ENCODE measurements at regions not wholly inside any gene's neighbourhood (a gene's known extent, or its start where the extent isn't known, plus 50 kb on each side); places are given as distances from the start of the nearest gene placed in this dataset.
"Not testable (repeated sequence)": the region's sequence is repeated elsewhere in the genome, so short reads cannot be mapped to it uniquely, and the experiment has no call there.

GRCh38 chr5:99544356-99544755, 615.5 kb upstream of the CHD1 start:
- no peak for DNase-seq

- DNase-seq = no peak
Measured at GRCh38 chr5:99543841-99544240, 615.0 kb upstream of the CHD1 start.

GRCh38 chr5:99534241-99534640, 605.4 kb upstream of the CHD1 start:
- DNase-seq = not testable (repeated sequence)

- DNase-seq = not testable (repeated sequence)
Measured at GRCh38 chr5:99521666-99522065, 592.9 kb upstream of the CHD1 start.

GRCh38 chr5:99515864-99516490, 587.2 kb upstream of the CHD1 start:
- not testable (repeated sequence) for DNase-seq

- DNase-seq = not testable (repeated sequence)
Measured at GRCh38 chr5:99510237-99510866, 581.5 kb upstream of the CHD1 start.

- not testable (repeated sequence) for DNase-seq
Measured at GRCh38 chr5:99509064-99509463, 580.3 kb upstream of the CHD1 start.

GRCh38 chr5:99495456-99495855, 566.6 kb upstream of the CHD1 start:
- DNase-seq = not testable (repeated sequence)

GRCh38 chr5:99478450-99478849, 549.6 kb upstream of the CHD1 start:
- DNase-seq = not testable (repeated sequence)

GRCh38 chr5:99473328-99473727, 544.5 kb upstream of the CHD1 start:
- DNase-seq = not testable (repeated sequence)

GRCh38 chr5:99471726-99472125, 542.9 kb upstream of the CHD1 start:
- DNase-seq = not testable (repeated sequence)

- not testable (repeated sequence) for DNase-seq
Measured at GRCh38 chr5:99471178-99471577, 542.4 kb upstream of the CHD1 start.

- DNase-seq = not testable (repeated sequence)
Measured at GRCh38 chr5:99470636-99471035, 541.8 kb upstream of the CHD1 start.

GRCh38 chr5:99460701-99461100, 531.9 kb upstream of the CHD1 start:
- DNase-seq = no peak

GRCh38 chr5:99453196-99453595, 524.4 kb upstream of the CHD1 start:
- DNase-seq = no peak

- no peak for DNase-seq
Measured at GRCh38 chr5:99449786-99450185, 521.0 kb upstream of the CHD1 start.

GRCh38 chr5:99445805-99446204, 517.0 kb upstream of the CHD1 start:
- no peak for DNase-seq

- no peak for DNase-seq
Measured at GRCh38 chr5:99441235-99441634, 512.4 kb upstream of the CHD1 start.

- DNase-seq = no peak
Measured at GRCh38 chr5:99438619-99439018, 509.8 kb upstream of the CHD1 start.

GRCh38 chr5:99437986-99438385, 509.2 kb upstream of the CHD1 start:
- no peak for DNase-seq

- not testable (repeated sequence) for DNase-seq
Measured at GRCh38 chr5:99423396-99423795, 494.6 kb upstream of the CHD1 start.

- DNase-seq = not testable (repeated sequence)
Measured at GRCh38 chr5:99418640-99419039, 489.8 kb upstream of the CHD1 start.

- not testable (repeated sequence) for DNase-seq
Measured at GRCh38 chr5:99410386-99410785, 481.6 kb upstream of the CHD1 start.

GRCh38 chr5:99404764-99405302, 476.0 kb upstream of the CHD1 start:
- DNase-seq = not testable (repeated sequence)

Measured in CD4-positive, alpha-beta T cell treated with Interferon gamma for 1 hour (primary cell).